ENCODE measurements at regions not wholly inside any gene's neighbourhood (a gene's known extent, or its start where the extent isn't known, plus 50 kb on each side); places are given as distances from the start of the nearest gene placed in this dataset.
"Not testable (repeated sequence)": the region's sequence is repeated elsewhere in the genome, so short reads cannot be mapped to it uniquely, and the experiment has no call there.

DNA sequence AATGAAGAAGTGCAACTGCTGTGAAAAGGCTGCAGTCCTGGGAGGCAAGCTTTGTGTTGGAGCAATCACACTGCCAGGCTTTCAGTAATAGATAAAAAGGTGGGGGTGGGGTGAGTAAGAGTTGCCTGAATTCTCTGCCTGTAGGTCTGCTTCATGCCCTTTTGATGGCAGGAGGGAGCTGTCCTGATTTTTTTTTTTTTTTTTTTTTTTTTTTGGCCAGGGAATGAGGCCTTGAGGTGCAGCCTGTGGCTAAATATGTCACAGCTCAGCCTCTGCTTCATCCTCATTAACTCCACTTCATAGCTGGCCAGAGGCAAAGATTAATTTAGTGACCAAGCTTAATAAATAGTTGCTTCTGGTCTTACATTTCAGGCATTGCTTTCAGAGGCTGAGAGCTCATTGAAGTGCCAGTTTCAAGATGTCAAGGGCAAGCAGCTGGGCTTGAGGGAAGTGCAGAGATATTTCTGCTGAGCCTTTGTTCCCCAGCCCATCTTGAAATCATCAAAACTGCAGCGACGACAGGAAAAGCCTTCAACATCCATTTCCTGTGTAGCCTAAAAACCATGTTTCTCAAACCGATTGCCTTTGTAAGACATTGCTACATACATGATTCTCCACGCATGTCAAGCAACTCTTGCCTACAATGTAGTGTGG lies 134.7 kb downstream of the MACIR start:
- DNase-seq (ENCODE audit: extremely low spot score, insufficient read length, low read depth) (no peak), FAIRE-seq (no peak)

GRCh38 chr5:103391659-103392058 lies 133.1 kb downstream of the MACIR start:
- DNase-seq (ENCODE audit: extremely low spot score, insufficient read length, low read depth) = no peak
- no peak for FAIRE-seq

DNA sequence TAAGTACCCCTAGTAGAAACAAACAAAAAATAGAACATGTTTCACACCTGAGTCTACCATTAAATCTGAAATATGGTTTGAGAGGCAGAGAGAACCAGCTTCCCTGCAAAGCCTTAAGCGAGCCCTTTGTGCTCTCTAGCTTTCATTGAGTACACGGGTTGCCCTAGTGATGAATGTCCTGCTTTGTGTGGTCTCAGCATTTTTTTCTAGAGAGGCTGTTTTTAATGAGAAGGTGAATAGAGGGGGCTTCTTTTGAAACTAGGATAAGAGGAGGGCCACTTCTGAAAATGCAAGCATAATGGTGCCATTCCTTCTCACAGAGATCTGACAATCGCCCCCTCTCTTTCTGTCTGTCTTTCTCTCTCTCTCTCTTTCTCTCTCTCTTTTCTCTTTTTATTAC lies 131.3 kb downstream of the MACIR start:
- DNase-seq (ENCODE audit: extremely low spot score, insufficient read length, low read depth) (no peak), FAIRE-seq (no peak)

DNA sequence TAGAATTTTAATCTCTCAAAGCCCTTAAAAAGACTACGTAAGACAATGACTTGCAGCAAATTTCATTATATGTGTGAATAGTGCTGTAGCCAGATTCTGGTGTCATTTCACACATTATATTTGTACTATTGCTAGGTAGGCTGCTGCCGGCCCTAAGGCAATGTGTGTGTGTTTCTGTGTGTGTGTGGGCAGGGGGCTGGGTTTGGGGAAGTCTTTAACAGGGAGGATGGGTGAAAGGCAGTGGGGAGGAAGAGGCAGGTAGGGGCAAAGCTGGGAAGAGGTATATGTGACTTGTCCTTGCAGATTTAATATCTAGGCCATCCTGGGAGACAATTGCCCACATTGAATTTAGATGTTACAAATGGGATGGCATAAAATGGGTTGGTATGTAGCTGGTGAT lies 130.8 kb downstream of the MACIR start:
- FAIRE-seq = no peak
- no peak for DNase-seq (ENCODE audit: extremely low spot score, insufficient read length, low read depth)

DNA sequence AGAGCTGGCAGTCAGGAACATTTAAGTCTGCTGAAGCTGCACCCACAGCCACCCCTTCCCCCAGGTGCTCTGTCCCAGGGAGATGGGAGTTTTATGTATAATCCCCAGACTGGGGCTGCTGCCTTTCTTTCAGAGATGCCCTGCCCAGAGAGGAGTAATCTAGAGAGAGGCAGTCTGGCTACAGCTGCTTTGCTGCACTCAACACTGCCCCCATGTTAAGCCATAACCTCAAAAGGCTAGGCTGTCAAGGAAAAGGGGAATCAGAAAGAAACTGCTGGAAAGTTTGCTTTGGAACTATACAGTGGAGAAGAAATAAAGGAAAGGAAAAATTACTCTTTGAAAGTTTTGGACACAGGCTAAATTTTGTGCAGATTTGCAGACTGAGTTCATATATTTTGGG lies 127.2 kb downstream of the MACIR start:
- DNase-seq (ENCODE audit: extremely low spot score, insufficient read length, low read depth) = no peak
- no peak for FAIRE-seq

DNA sequence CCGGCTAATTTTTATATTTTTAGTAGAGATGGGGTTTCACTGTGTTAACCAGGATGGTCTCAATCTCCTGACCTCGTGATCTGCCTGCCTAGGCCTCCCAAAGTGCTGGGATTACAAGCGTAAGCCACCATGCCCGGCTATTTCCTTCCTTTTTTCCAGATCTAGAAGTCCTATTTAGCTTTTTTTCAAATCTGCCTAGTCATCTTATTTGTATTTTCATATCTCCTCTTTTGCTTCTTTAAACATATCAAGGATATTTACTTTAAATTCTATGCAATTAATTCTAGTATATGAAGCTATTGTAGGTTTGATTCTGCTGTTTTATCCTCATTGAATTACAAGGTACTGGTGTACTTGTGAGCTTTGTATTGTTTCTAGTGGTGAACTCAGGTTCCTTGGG lies 119.1 kb downstream of the MACIR start:
- FAIRE-seq; DNase-seq (ENCODE audit: extremely low spot score, insufficient read length, low read depth): not testable (repeated sequence)

GRCh38 chr5:103375863-103376591 lies 117.5 kb downstream of the MACIR start:
- no peak for DNase-seq (ENCODE audit: extremely low spot score, insufficient read length, low read depth)
- no peak for FAIRE-seq

- FAIRE-seq (no peak), DNase-seq (ENCODE audit: extremely low spot score, insufficient read length, low read depth) (no peak)
These were observed 116.8 kb downstream of the MACIR start for GRCh38 chr5:103375350-103375749.

DNA sequence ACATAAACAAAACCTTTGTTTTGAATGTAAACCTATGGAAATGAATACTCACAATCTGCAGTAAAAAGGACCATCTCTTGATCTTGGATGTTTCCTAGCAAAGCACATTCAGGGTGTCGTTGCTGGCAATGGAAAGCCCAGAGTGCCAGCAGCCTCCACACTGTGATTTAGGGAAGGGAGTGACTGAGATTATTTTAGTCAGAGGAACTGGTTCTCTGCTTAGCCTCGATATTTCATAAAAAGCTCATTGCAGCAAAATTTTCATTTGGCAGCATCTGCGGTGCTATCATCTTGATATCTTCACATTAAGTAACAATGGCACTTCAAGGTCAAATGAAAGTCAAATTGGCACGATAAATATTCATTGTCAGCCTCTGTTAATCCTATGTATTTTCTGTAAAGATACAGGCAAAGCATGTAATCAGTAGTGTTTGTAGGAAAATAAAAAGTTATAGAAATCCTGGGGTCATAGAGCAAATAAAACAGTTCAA lies 116.0 kb downstream of the MACIR start:
- DNase-seq (ENCODE audit: extremely low spot score, insufficient read length, low read depth) = no peak
- FAIRE-seq = no peak

DNA sequence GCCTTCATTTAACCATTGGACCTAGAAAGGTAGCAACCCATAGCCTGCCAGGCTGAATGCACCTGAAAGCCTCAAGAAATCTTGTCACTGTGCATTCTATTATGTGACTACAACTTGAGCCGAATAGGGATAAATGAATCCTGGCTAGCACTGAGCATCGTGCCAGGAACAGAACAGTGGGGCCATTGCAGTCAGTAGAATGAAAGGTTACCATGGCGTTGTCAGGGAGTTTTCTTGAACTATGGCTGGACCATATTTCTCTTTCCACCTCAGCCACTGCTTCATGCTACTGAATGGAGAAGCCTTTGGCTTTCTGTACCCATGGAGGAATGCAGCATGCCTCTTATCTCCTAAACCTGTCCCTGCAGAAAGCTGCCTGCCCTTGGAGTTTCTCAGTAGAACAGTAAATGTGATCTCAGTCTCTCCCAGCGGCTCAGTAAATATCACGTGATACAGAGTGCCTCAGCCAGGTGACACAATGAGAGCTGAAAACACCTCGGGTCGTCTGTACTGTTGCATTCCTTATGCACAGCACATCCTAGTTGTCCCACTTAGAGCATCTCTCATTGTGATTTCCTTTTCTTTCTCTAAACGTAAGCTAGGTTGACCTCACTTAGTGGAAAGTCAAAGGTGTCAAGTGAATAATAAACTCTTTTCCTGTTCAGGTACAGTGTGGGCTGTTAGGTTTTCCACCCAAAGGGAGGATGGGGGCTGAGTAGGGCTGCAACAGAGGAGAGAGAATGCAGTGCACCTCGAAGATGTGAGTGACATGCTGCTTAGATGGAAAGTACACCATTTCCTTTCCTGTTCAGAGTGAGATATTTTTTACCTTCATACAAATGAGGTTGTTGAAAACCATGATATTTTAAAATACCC lies 115.3 kb downstream of the MACIR start:
- FAIRE-seq (no peak), DNase-seq (ENCODE audit: extremely low spot score, insufficient read length, low read depth) (no peak)

- DNase-seq (ENCODE audit: extremely low spot score, insufficient read length, low read depth) = no peak
- FAIRE-seq = no peak
These were observed 112.6 kb downstream of the MACIR start for GRCh38 chr5:103371046-103371607.

GRCh38 chr5:103369125-103370120 lies 110.9 kb downstream of the MACIR start:
- FAIRE-seq = no peak
- no peak for DNase-seq (ENCODE audit: extremely low spot score, insufficient read length, low read depth)

DNA sequence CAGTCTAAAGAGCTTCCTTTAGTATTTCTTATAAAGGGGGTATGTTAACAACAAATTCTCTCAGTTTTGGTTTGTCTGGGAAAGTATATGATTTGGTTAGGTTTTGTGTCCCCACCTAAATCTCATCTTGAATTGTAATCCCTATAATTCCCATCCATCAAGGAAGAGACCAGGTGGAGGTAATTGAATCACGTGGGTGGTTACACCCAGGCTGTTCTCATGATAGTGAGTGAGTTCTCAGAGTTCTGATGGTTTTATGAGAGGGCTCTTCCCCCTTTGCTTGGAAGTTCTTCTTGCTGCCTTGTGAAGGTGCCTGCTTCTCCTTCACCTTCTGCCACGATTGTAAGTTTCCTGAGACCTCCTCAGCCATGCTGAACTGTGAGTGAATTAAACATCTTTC lies 109.1 kb downstream of the MACIR start:
- no peak for FAIRE-seq
- DNase-seq (ENCODE audit: extremely low spot score, insufficient read length, low read depth) = no peak

DNA sequence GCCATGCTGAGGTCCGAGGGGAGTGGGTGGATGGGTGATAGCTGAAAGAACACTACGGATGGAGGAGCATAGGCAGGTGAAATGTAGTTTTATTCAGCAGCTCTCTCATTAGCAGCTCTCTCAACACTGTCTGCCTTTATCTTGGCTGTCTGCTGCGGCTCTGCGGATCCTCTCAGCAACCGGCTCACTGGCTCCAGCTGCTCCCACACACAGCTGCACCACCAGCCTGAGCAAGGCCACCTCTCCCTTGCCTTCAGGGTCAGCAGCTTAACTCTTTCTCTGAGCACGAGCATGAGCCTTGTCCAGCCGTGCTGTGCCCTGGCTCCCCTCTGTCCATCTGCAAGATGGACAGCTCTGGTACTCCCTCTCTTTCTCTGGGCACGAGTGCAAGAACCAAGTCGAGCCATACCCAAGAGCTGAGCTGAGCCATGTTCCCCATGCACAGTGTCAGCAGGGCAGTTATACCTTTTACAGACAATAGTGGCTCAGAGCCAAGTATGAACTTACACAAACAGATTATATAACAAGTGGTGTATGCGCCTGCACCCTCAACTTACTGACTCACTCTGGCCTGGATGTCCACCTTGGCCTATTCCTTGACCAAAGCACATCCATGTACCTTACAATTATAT lies 108.5 kb downstream of the MACIR start:
- FAIRE-seq = no peak

GRCh38 chr5:103364074-103364473 lies 105.5 kb downstream of the MACIR start:
- DNase-seq (ENCODE audit: extremely low spot score, insufficient read length, low read depth) (no peak), FAIRE-seq (no peak)

More for the DNA sequence above, 108.5 kb downstream of the MACIR start:
- DNase-seq (ENCODE audit: extremely low spot score, insufficient read length, low read depth) = no peak

GRCh38 chr5:103362211-103362610 lies 103.6 kb downstream of the MACIR start:
- no peak for DNase-seq (ENCODE audit: extremely low spot score, insufficient read length, low read depth)
- no peak for FAIRE-seq

DNA sequence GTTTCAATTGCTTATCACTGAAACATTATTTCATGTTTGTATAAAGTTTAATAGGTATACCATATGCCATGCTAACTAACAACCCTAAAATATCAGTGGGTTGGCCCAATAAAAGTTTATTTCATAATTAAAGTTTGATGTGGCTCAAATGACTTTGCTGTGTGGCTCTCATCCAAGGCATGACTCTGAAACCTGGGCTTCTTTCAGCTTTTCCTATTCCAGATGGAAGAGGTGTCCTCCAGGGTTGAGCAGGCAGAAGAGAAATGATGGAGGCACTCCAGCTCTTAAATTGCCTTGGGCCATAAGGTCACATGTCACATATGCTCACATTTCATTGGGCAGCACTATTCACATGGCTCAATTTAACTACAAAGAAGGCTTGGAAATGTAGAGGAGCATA lies 101.9 kb downstream of the MACIR start:
- no peak for DNase-seq (ENCODE audit: extremely low spot score, insufficient read length, low read depth)
- no peak for FAIRE-seq

DNA sequence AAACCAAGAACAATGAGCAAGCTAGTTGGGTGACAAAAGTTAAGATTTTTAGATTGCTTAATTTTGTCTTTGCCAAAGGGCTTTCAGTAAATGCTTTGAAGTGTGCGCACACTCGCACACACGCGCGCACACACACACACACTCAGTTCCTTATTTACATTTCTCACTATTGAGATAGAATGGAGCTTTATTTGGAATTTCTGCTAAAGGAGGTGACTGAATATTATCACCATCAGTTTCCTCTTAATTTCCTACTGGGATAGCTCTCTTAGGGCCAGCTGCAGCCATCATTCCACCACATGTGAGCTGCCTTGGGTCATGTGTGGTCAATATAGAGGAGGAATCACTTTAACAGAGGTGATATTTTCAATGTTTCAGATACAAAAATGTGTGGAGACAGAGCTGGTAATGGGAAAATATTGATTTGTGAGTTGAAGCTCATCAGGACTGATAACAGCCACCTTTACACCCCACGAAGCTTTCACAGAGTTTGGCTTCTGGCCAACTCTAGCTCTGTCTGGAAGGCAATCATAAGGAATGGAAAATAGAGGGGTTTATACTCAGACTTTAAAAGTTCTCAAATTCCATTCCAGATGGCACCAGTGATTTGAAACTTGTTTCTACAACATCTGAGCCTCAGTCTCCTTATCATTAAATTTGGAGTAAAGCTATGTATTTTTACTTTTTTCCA lies 99.9 kb downstream of the MACIR start:
- FAIRE-seq = no peak

More for the DNA sequence above, 99.9 kb downstream of the MACIR start:
- no peak for DNase-seq (ENCODE audit: extremely low spot score, insufficient read length, low read depth)
